Hepatocyte (in vitro differentiated cells): ENCODE measurements at regions not wholly inside any gene's neighbourhood (a gene's known extent, or its start where the extent isn't known, plus 50 kb on each side); places are given as distances from the start of the nearest gene placed in this dataset.

Experiments used
- DNase-seq: peaks from one replicate; pipeline ENCODE4 v3.0.0-alpha.2; 2016; ENCODE audit warnings: low spot score
- H2AFZ ChIP-seq: fragments of 200-600 bp; sonication (generic); 2 replicates; pipeline ENCODE4 v1.6.0; 2016; ENCODE audit warnings: antibody characterized with exemption, mild to moderate bottlenecking
- H3K27ac ChIP-seq: fragments of 200-600 bp; sonication (generic); 2 replicates; pipeline ENCODE4 v1.5.1; 2016; ENCODE audit warnings: mild to moderate bottlenecking
- H3K27me3 ChIP-seq: fragments of 200-600 bp; sonication (generic); 2 replicates; pipeline ENCODE4 v1.6.1; 2016
- H3K36me3 ChIP-seq: fragments of 200-600 bp; sonication (generic); replicated peaks from 2 replicates; pipeline ENCODE4 v1.5.1; 2016; ENCODE audit warnings: low read depth; ENCODE audit not compliant: insufficient read depth
- H3K4me1 ChIP-seq: fragments of 200-600 bp; sonication (generic); 2 replicates; pipeline ENCODE4 v1.5.1; 2016; ENCODE audit warnings: mild to moderate bottlenecking, moderate library complexity; ENCODE audit not compliant: insufficient read depth
- H3K4me2 ChIP-seq: fragments of 200-600 bp; sonication (generic); 2 replicates; pipeline ENCODE4 v1.6.0; 2016
- H3K4me3 ChIP-seq: fragments of 200-600 bp; sonication (generic); 2 replicates; pipeline ENCODE4 v1.5.1; 2016; ENCODE audit warnings: mild to moderate bottlenecking
- H3K79me2 ChIP-seq: fragments of 200-600 bp; sonication (generic); 2 replicates; pipeline ENCODE4 v1.6.0; 2017; ENCODE audit warnings: mild to moderate bottlenecking
- H3K9me2 ChIP-seq: fragments of 200-600 bp; sonication (generic); replicated peaks from 2 replicates; pipeline ENCODE4 v1.6.0; 2017; ENCODE audit warnings: mild to moderate bottlenecking; ENCODE audit not compliant: insufficient read depth
- H3K9me3 ChIP-seq: fragments of 200-600 bp; sonication (generic); 2 replicates; pipeline ENCODE4 v1.5.1; 2016; ENCODE audit warnings: low read depth, mild to moderate bottlenecking
- H4K20me1 ChIP-seq: fragments of 200-600 bp; sonication (generic); 2 replicates; pipeline ENCODE4 v1.6.0; 2016; ENCODE audit warnings: mild to moderate bottlenecking; ENCODE audit not compliant: insufficient read depth, poor library complexity, severe bottlenecking
- EZH2 ChIP-seq: fragments of 200-600 bp; sonication (generic); IDR thresholded peaks from 2 replicates; pipeline ENCODE4 v1.6.1; 2016; ENCODE audit warnings: antibody characterized with exemption, mild to moderate bottlenecking, borderline replicate concordance
- EZH2phosphoT487 ChIP-seq: fragments of 200-600 bp; sonication (generic); IDR thresholded peaks from one replicate; pipeline ENCODE4 v1.6.1; 2018; ENCODE audit warnings: antibody characterized with exemption, mild to moderate bottlenecking, low read depth, moderate library complexity; ENCODE audit not compliant: unreplicated experiment, severe bottlenecking
- WGBS: methylation state at CpG from one replicate; pipeline ENCODE4 v1.1.6; 2016; ENCODE audit warnings: low lambda C conversion rate; ENCODE audit errors: missing lambda C conversion rate; 5-methylcytosine and 5-hydroxymethylcytosine counted together
- TF ChIP-seq, protein P1 (sequence below): fragments of 200-600 bp; sonication (generic); IDR thresholded peaks from 2 replicates; pipeline ENCODE4 v1.5.1; 2016; ENCODE audit warnings: antibody characterized with exemption, mild to moderate bottlenecking; ENCODE audit not compliant: poor library complexity

GRCh38 chr2:136665736-136666135 lies 99.6 kb upstream of the THSD7B start:
- Histone ChIP-seq H3K36me3 (no peaks in the 10 kb centered on the region), H2AFZ (no peak overlapping the region), H4K20me1 (no peaks in the 10 kb centered on the region), H3K9me3 (no peaks in the 10 kb centered on the region), H3K27ac (no peak overlapping the region), H3K4me2 (no peak overlapping the region), H3K27me3 (no peaks in the 10 kb centered on the region), H3K9me2 (no peaks in the 10 kb centered on the region), H3K4me1 (no peaks in the 10 kb centered on the region), H3K4me3 (no peak overlapping the region), H3K79me2 (no peaks in the 10 kb centered on the region)
- 81% methylated on average over 3 of the region's 3 CpGs for WGBS
- DNase-seq = no peak
- TF ChIP-seq, protein P1, sequence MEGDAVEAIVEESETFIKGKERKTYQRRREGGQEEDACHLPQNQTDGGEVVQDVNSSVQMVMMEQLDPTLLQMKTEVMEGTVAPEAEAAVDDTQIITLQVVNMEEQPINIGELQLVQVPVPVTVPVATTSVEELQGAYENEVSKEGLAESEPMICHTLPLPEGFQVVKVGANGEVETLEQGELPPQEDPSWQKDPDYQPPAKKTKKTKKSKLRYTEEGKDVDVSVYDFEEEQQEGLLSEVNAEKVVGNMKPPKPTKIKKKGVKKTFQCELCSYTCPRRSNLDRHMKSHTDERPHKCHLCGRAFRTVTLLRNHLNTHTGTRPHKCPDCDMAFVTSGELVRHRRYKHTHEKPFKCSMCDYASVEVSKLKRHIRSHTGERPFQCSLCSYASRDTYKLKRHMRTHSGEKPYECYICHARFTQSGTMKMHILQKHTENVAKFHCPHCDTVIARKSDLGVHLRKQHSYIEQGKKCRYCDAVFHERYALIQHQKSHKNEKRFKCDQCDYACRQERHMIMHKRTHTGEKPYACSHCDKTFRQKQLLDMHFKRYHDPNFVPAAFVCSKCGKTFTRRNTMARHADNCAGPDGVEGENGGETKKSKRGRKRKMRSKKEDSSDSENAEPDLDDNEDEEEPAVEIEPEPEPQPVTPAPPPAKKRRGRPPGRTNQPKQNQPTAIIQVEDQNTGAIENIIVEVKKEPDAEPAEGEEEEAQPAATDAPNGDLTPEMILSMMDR = no peak
- TF ChIP-seq EZH2 (no peak), EZH2phosphoT487 (no peak)

GRCh38 chr2:136664713-136665405 lies 100.5 kb upstream of the THSD7B start:
- H2AFZ ChIP-seq = no peak overlapping the region
- no peak overlapping the region for H3K4me3 ChIP-seq
- no peak for DNase-seq
- no peaks in the 10 kb centered on the region for H3K9me3 ChIP-seq
- no peaks in the 10 kb centered on the region for H3K36me3 ChIP-seq
- no peaks in the 10 kb centered on the region for H3K79me2 ChIP-seq
- no peak overlapping the region for H3K4me2 ChIP-seq
- no peaks in the 10 kb centered on the region for H4K20me1 ChIP-seq
- TF ChIP-seq EZH2phosphoT487 (no peak), EZH2 (no peak)
- TF ChIP-seq, protein P1 = no peak
- no peaks in the 10 kb centered on the region for H3K4me1 ChIP-seq
- no peaks in the 10 kb centered on the region for H3K9me2 ChIP-seq
- WGBS = 83% methylated on average over 10 of the region's 10 CpGs
- no peaks in the 10 kb centered on the region for H3K27me3 ChIP-seq
- no peak overlapping the region for H3K27ac ChIP-seq

DNA sequence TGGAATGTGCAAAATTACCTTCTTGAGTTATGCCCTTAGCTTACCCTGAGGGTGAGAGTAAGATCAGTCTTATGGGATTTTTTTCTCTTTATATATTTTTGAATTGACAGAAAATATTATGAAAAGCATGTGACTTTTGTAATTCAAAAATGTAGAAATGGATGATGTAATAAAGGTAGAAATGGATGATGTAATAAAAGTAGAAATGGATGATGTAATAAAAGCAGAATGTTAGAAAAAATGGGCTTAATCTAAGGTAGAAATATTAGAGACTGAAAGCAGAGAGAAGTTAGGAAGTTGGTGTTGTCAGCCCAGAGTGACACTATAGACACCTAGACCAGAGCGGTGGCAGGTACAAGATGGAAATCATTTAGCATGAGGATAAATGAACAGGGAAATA lies 107.1 kb upstream of the THSD7B start:
- Histone ChIP-seq H4K20me1 (no peaks in the 10 kb centered on the region), H3K4me2 (no peak overlapping the region), H3K27ac (no peak overlapping the region), H3K9me3 (no peaks in the 10 kb centered on the region), H3K4me3 (no peak overlapping the region), H2AFZ (no peak overlapping the region), H3K79me2 (no peaks in the 10 kb centered on the region), H3K27me3 (no peaks in the 10 kb centered on the region), H3K36me3 (no peaks in the 10 kb centered on the region), H3K4me1 (no peaks in the 10 kb centered on the region), H3K9me2 (no peaks in the 10 kb centered on the region)
- no peak for TF ChIP-seq EZH2
- TF ChIP-seq, protein P1 = no peak
- WGBS = 95% methylated on average over 1 of the region's 1 CpG
- no peak for DNase-seq

- DNase-seq = no peak
Observed at GRCh38 chr2:136653861-136654260, 111.5 kb upstream of the THSD7B start.

More at GRCh38 chr2:136653861-136654260, 111.5 kb upstream of the THSD7B start:
- 68% methylated on average over 2 of the region's 2 CpGs for WGBS
- Histone ChIP-seq H3K4me3 (no peak overlapping the region), H3K4me2 (no peak overlapping the region), H3K9me3 (no peaks in the 10 kb centered on the region), H3K9me2 (no peaks in the 10 kb centered on the region), H2AFZ (no peak overlapping the region), H3K27ac (no peak overlapping the region), H3K79me2 (no peaks in the 10 kb centered on the region), H3K27me3 (no peaks in the 10 kb centered on the region), H3K36me3 (no peaks in the 10 kb centered on the region), H3K4me1 (no peaks in the 10 kb centered on the region), H4K20me1 (no peaks in the 10 kb centered on the region)
- TF ChIP-seq, protein P1 = no peak
- TF ChIP-seq EZH2 (no peak), EZH2phosphoT487 (no peak)
